K562 (cell line): ENCODE measurements at regions not wholly inside any gene's neighbourhood (a gene's known extent, or its start where the extent isn't known, plus 50 kb on each side); places are given as distances from the start of the nearest gene placed in this dataset.

ENCODE experiments used
- ATAC-seq: fragments of 200-7000 bp; cut with Tn5 transposase; 3 replicates; pipeline ENCODE4 v1.9.1; 2020; ENCODE audit warnings: moderate library complexity
- BruUV-seq: library from RNA; stranded (reverse); fragments of 400-500 nt; replicated peaks from 2 replicates; lab custom pipeline; 2021; lab: Mats Ljungman, UMichigan
- CTCF ChIA-PET: fragments of 300-600 bp; formaldehyde crosslinking; extraction: SDS; loops from one replicate; lab custom pipeline; 2021; ENCODE audit warnings: low intra/inter-chr PET ratio; lab: Yijun Ruan, JAX
- POLR2A ChIA-PET: fragments of 300-600, 350-650 bp; sonication (Branson Sonifier 250); formaldehyde crosslinking; extraction: SDS; loops from one replicate; lab custom pipeline; 2021; ENCODE audit warnings: antibody characterized with exemption, inconsistent platforms; lab: Yijun Ruan, JAX
- DNase-seq, 4 experiments: peaks; one replicate each; pipeline versions ENCODE4 v3.0.0 to v3.0.0-alpha.2; 2011 to 2018; ENCODE audit warnings: low spot score in 3 of 4, mixed read lengths in 3 of 4; ENCODE audit errors: extremely low read depth in 1 of 4
- FAIRE-seq: peaks from 2 replicates; lab custom pipeline; 2011; peaks lifted over from hg19 to GRCh38; lab: Jason Lieb, UNC
- H2AFZ ChIP-seq: 2 replicates; pipeline ENCODE4 v1.6.0; 2011; ENCODE audit warnings: low read depth, low read length, control low read depth, inconsistent platforms
- H3K27ac ChIP-seq: fragments of 200-600 bp; 3 replicates; pipeline ENCODE4 v1.8.0; 2011; ENCODE audit warnings: low read depth, mild to moderate bottlenecking, control low read depth, inconsistent platforms, low read length, moderate library complexity, mixed read lengths; ENCODE audit errors: extremely low read depth
- H3K27me3 ChIP-seq, 2 experiments: fragments of 300-600 bp in 1 of 2; 2 replicates in 1 of 2; 3 replicates in 1 of 2; pipeline versions ENCODE4 v1.6.0 to v1.8.0; 2011; ENCODE audit warnings: inconsistent platforms in 2 of 2, low read length in 2 of 2, mild to moderate bottlenecking in 1 of 2, mixed read lengths in 1 of 2, moderate library complexity in 1 of 2; ENCODE audit not compliant: control insufficient read depth in 2 of 2, insufficient read depth in 2 of 2
- H3K36me3 ChIP-seq: fragments of 300-600 bp; 3 replicates; pipeline ENCODE4 v1.8.0; 2011; ENCODE audit warnings: mild to moderate bottlenecking, low read length, inconsistent platforms; ENCODE audit not compliant: control insufficient read depth, insufficient read depth
- H3K4me1 ChIP-seq, 2 experiments: fragments of 200-600 bp in 1 of 2; replicated peaks in 1 of 2; 2 replicates in 1 of 2; 3 replicates in 1 of 2; pipeline versions ENCODE4 v1.5.1 to v1.8.0; 2011; ENCODE audit warnings: inconsistent platforms in 2 of 2, low read length in 2 of 2, mild to moderate bottlenecking in 1 of 2, mixed read lengths in 1 of 2, moderate library complexity in 1 of 2; ENCODE audit not compliant: control insufficient read depth in 2 of 2, insufficient read depth in 2 of 2
- H3K4me2 ChIP-seq: 2 replicates; pipeline ENCODE4 v1.6.1; 2011; ENCODE audit warnings: low read length, control low read depth, inconsistent platforms, mixed read lengths; ENCODE audit not compliant: insufficient read depth
- H3K4me3 ChIP-seq: fragments of 200-600 bp; sonication (generic), shearing (Covaris generic); 2 replicates; pipeline ENCODE4 v1.5.1; 2016; ENCODE audit warnings: control low read depth, inconsistent platforms
- H3K79me2 ChIP-seq: fragments of 200-600 bp; 3 replicates; pipeline ENCODE4 v1.8.0; 2011; ENCODE audit warnings: low read length, inconsistent platforms; ENCODE audit not compliant: control insufficient read depth, insufficient read depth
- H3K9ac ChIP-seq, 2 experiments: 2 replicates each; pipeline versions ENCODE4 v1.6.0 to v1.6.1; 2011; ENCODE audit warnings: low read depth in 2 of 2, low read length in 2 of 2, control low read depth in 1 of 2, inconsistent platforms in 1 of 2, mild to moderate bottlenecking in 1 of 2, mixed read lengths in 1 of 2; ENCODE audit not compliant: insufficient read depth in 1 of 2
- H3K9me1 ChIP-seq: one replicate; pipeline ENCODE4 v1.6.0; 2011; ENCODE audit warnings: inconsistent platforms, mild to moderate bottlenecking, low read length, moderate library complexity; ENCODE audit not compliant: control insufficient read depth, insufficient read depth
- H3K9me3 ChIP-seq: replicated peaks from 2 replicates; pipeline ENCODE4 v1.5.1; 2011; ENCODE audit warnings: low read depth, low read length, inconsistent platforms; ENCODE audit not compliant: control insufficient read depth, insufficient read depth
- H4K20me1 ChIP-seq: replicated peaks from 2 replicates; pipeline ENCODE4 v1.6.1; 2011; ENCODE audit warnings: low read length, inconsistent platforms, mixed read lengths; ENCODE audit not compliant: control insufficient read depth, insufficient read depth
- CHD7 ChIP-seq: fragments of 200-600 bp; sonication (generic); IDR thresholded peaks from one replicate; pipeline ENCODE4 v1.6.1; 2012; ENCODE audit warnings: mild to moderate bottlenecking, low read depth, low read length, inconsistent platforms
- WGBS: fragments of 100-300 bp; shearing (Covaris generic); methylation state at CpG from one replicate; pipeline ENCODE4 v1.1.6; 2016; ENCODE audit warnings: low coverage, mixed read lengths; ENCODE audit not compliant: insufficient coverage; ENCODE audit errors: missing lambda C conversion rate; 5-methylcytosine and 5-hydroxymethylcytosine counted together
- in situ Hi-C: fragments of 300-500 bp; cut with MboI; formaldehyde crosslinking; loops from 4 replicates; pipeline ENCODE4 v1.15.0; 2018; ENCODE audit warnings: inconsistent platforms, mixed read lengths
- intact Hi-C: fragments of 100-400 bp; cut with micrococcal nuclease; formaldehyde crosslinking; loops from 2 replicates; pipeline ENCODE4 v1.14.2; 2022

GRCh38 chr7:131166066-131166465 lies 161.6 kb upstream of the MKLN1 start:
- no peak for DNase-seq
- Histone ChIP-seq H2AFZ (no peak overlapping the region), H3K9me1 (no peaks in the 10 kb centered on the region), H3K4me1 (no peaks in the 10 kb centered on the region), H3K9me3 (no peaks in the 10 kb centered on the region), H3K4me2 (no peak overlapping the region), H3K9ac (no peak overlapping the region), H3K79me2 (no peaks in the 10 kb centered on the region), H3K27me3 (peaks cover 32 to 37% of the 10 kb centered on the region in 2 experiments), H4K20me1 (no peaks in the 10 kb centered on the region), H3K27ac (no peak overlapping the region), H3K4me3 (no peak overlapping the region), H3K36me3 (no peaks in the 10 kb centered on the region)
- 11% methylated on average over 6 of the region's 6 CpGs for WGBS
- in situ Hi-C loops (no loop called here), intact Hi-C loops (no loop called here)
- ATAC-seq, result no peak
- ChIA-PET POLR2A (interaction anchor here (0.7 to 3.9 kb wide), 5 partner anchors 8 to 25 kb away, joined by 3 to 17 read pairs (median 3); no protein-coding TSS in a partner anchor), CTCF (no interaction called here)
- no peak for FAIRE-seq
- BruUV-seq, result no TSS peak
- no peak for TF ChIP-seq CHD7
